Hematopoietic multipotent progenitor cell treated with erythropoietin and hydrocortisone succinate and interleukin-3 and kit ligand, for 6 days (in vitro differentiated cells): ENCODE measurements at regions not wholly inside any gene's neighbourhood (a gene's known extent, or its start where the extent isn't known, plus 50 kb on each side); places are given as distances from the start of the nearest gene placed in this dataset.
"Not testable (repeated sequence)": the region's sequence is repeated elsewhere in the genome, so short reads cannot be mapped to it uniquely, and the experiment has no call there.

Source experiments
- DNase-seq: peaks from one replicate; pipeline ENCODE4 v3.0.0-alpha.2; 2015

- no peak for DNase-seq
These were observed 161.5 kb downstream of the NRIP1 start for GRCh38 chr21:14903172-14903865.

GRCh38 chr21:14901482-14901958 lies 163.3 kb downstream of the NRIP1 start:
- DNase-seq = no peak

GRCh38 chr21:14900611-14901010 lies 164.2 kb downstream of the NRIP1 start:
- DNase-seq = no peak

GRCh38 chr21:14900058-14900457 lies 164.7 kb downstream of the NRIP1 start:
- no peak for DNase-seq

GRCh38 chr21:14895792-14896191 lies 169.0 kb downstream of the NRIP1 start:
- DNase-seq = no peak

GRCh38 chr21:14890141-14890540 lies 174.7 kb downstream of the NRIP1 start:
- DNase-seq = no peak

- DNase-seq = peak; percentile 35
These were observed 175.6 kb downstream of the NRIP1 start for GRCh38 chr21:14889080-14889810.

GRCh38 chr21:14888202-14888601 lies 176.6 kb downstream of the NRIP1 start:
- DNase-seq = no peak

GRCh38 chr21:14886001-14886400 lies 178.8 kb downstream of the NRIP1 start:
- no peak for DNase-seq

- DNase-seq = no peak
These were observed 181.4 kb downstream of the NRIP1 start for GRCh38 chr21:14883351-14883750.

- DNase-seq = not testable (repeated sequence)
These were observed 182.3 kb downstream of the NRIP1 start for GRCh38 chr21:14882545-14882944.

GRCh38 chr21:14881863-14882499 lies 182.8 kb downstream of the NRIP1 start:
- no peak for DNase-seq

- DNase-seq = no peak
These were observed 183.9 kb downstream of the NRIP1 start for GRCh38 chr21:14880922-14881321.

- DNase-seq = no peak
These were observed 185.3 kb downstream of the NRIP1 start for GRCh38 chr21:14879458-14879857.

- no peak for DNase-seq
These were observed 185.8 kb downstream of the NRIP1 start for GRCh38 chr21:14878971-14879370.

- no peak for DNase-seq
These were observed 187.1 kb downstream of the NRIP1 start for GRCh38 chr21:14877581-14878228.

GRCh38 chr21:14876524-14876840 lies 188.3 kb downstream of the NRIP1 start:
- DNase-seq = no peak

GRCh38 chr21:14875704-14876523 lies 188.9 kb downstream of the NRIP1 start:
- DNase-seq = no peak

GRCh38 chr21:14875186-14875585 lies 189.6 kb downstream of the NRIP1 start:
- DNase-seq = no peak

GRCh38 chr21:14874379-14874778 lies 190.4 kb downstream of the NRIP1 start:
- DNase-seq = no peak

GRCh38 chr21:14871861-14872260 lies 192.9 kb downstream of the NRIP1 start:
- no peak for DNase-seq

GRCh38 chr21:14870853-14871149 lies 194.0 kb downstream of the NRIP1 start:
- no peak for DNase-seq
